ENCODE measurements at regions not wholly inside any gene's neighbourhood (a gene's known extent, or its start where the extent isn't known, plus 50 kb on each side); places are given as distances from the start of the nearest gene placed in this dataset.
"Not testable (repeated sequence)": the region's sequence is repeated elsewhere in the genome, so short reads cannot be mapped to it uniquely, and the experiment has no call there.

DNA sequence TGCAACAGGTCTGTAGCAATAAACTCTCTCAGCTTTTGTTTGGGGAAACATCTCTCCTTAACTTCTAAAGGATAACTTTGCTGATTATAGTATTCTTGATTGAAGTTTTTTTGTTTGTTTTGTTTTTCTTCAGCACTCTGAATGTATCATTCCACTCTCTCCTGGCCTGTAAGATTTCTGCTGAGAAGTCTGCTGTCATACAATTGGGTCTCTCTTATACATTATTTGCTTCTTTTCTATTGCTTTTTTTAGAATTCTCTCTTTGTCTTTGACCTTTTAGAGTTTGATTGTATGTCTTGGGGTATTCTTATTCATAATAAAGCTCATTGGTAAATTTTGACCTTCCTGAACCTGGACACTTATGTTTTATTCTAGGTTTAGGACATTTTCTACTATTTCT is 386.3 kb downstream of the MRPL39 start:
- no peak for DNase-seq

GRCh38 chr21:25220169-25220568 is 387.1 kb downstream of the MRPL39 start:
- no peak for DNase-seq

DNA sequence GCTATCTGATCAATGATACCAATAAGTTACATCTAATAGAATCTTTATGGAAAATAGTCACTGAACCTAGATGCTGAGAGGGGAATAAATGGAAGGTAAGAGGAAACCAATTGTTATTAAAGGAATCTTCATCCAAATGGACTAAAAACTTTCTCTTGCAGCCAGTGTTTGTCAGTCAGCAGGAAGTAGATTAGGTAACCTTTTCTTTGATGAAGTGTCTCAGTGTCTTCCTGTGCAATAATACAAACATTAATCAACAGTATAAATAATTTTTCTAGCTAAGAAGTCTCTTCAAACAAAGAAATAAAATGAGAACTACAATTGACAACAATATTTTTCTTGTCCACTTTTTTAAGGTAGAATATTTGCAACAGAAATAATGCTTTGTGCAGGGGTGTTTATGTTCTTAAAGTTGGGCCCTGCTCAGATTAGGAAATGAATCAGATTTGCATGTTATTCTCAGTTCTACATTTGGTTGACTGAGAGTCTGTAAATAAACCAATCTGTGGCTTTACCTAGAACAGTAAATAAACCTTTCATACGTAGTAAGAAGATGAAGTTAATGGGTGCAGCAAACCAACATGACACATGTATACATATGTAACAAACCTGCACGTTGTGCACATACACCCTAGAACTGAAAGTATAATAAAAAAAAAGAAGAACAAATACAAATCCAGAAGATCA is 391.4 kb downstream of the MRPL39 start:
- no peak for DNase-seq

DNA sequence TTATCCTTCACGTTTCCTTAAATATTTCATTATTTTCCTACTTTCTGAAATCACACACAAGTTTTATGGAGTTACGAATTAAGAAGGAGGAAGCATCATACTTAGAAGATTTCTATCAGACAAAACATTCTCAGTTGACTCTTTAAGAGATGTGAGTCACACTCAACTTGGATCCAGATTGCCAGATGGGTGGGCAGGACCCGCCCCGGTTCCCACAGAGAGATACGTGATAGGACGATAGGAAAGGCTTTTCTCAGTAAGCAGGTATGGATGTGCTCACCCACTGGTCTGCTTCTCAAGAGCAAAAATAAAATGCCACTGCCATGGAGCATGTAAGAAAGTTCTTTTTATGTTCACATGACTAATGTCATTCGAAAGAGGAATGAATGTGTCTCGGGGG is 392.6 kb downstream of the MRPL39 start:
- no peak for DNase-seq

- no peak for DNase-seq
These were observed 407.3 kb downstream of the MRPL39 start for GRCh38 chr21:25199944-25200343.

DNA sequence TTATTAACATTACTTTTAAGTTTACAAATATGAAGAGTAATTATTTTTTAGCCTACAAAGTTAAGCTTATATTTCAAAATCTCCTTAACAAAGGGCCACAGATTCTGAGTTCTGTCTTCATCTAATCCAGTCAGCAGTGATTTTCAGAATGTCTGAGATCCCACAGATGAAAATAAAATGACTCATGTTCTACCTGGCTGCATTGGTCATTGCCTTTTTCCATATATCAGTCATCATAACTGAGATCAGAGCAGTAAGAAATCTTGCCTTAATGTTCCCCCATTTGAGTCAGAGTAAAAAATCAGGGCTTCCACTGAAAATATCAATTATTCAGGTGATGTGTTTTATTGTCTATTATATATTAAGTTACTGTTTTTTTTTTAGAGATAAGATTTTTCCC is 416.1 kb downstream of the MRPL39 start:
- no peak for DNase-seq

GRCh38 chr21:25189497-25189896 is 417.8 kb downstream of the MRPL39 start:
- no peak for DNase-seq

- DNase-seq: no peak
These were observed 418.6 kb downstream of the MRPL39 start for GRCh38 chr21:25188677-25189079.

DNA sequence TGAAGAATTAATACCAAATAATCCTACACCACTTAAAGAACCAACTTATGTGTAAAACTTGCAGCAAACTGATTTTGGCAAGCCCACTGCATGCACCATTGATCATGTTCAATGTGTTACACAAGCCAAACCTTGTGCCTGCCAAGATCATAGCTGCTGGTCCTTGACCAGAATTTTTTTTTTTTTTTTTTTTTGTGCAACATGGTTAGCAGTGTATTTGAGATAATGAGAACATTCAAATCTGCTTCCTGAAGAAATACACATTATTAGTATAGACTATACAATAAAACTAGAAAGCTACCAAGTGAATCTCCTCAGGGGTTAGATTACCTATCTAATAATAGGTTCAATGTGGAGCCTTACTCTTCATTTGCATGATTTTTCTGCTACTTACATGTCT is 421.0 kb downstream of the MRPL39 start:
- no peak for DNase-seq

DNA sequence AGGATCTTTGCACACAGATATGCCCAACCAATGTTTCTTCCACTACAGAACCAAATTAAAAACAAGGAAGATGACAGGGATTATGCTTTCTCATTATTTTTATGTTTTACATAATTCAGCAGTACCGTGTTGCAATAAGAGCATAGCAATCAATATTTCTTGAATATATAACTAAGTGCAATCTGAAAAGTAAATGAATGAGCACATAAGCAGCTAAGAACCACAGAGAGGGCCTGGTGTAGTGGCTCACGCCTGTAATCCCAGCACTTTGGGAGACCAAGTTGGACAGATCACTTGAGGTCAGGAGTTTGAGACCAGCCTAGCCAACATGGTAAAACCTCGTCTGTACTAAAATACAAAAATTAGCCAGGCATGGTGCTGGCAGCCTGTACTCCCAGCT is 423.7 kb downstream of the MRPL39 start:
- DNase-seq: no peak

DNA sequence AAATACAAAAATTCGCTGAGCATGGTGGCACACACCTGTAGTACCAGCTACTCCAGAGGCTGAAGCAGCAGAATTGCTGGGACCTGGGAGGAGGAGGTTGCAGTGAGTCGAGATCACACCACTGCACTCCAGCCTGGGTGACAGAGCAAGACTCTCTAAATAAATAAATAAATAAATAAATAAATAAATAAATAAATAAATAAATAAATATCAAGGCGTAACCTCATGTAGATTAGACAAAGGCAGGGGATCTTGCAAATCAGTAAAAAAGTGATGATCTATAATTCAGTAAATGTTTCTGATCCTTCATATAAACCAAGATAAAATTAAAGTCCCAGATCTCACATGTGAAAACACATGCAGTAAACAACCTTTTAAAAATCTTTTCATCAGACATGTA is 425.6 kb downstream of the MRPL39 start:
- not testable (repeated sequence) for DNase-seq

GRCh38 chr21:25179116-25179515 is 428.2 kb downstream of the MRPL39 start:
- DNase-seq: no peak

DNA sequence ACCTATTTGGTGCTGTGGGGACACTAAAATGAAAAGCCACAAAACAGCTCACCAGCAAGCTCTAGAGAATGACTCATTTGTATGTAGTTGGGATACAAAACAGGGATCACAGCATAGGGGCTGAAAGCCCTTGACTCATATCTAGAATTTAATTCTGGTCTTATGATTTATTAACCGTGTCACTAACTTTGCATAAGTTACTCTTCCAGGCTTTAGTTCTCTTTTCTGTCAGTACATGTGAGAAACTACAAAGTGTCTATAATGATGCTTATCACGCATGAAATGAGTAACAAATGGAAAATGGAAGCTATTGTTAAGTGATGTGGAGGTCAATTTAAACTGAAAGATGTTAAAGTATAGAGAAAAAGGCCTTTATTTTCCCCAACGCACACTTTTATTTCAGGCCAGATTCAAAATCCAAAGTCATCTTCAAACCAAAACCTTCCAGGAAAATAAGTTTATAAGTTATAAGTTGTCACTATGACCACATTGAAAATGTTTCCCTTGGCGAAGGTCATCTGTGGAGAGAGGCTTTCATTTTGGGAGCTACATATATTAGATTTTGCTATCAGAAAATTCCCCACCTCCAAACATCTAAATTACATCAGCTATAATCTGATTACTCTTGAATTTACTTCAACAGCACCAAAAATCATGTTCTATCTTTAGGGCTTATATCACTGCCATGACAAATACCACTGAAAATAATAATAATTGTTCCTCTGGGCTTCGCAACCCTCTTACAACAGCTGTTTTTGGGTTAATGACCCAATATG is 430.5 kb downstream of the MRPL39 start:
- DNase-seq: no peak

DNA sequence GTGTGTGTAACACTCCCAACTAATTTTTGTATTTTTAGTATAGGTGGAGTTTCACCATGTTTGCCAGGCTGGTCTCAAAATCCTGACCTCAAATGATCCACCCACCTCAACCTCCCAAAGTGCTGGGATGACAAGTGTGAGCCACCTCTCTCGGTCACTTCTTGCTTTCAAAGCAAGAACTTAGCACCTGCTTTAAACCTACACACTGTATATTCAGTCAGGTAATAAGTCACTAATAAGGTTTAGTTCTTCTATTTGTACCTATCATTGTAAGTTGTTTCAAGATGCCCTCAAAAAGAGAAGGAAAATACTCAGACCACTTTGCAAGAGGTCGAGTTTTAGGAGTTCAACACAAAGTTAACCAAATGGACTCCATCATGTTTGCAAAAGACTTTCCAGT is 431.3 kb downstream of the MRPL39 start:
- DNase-seq: no peak

DNA sequence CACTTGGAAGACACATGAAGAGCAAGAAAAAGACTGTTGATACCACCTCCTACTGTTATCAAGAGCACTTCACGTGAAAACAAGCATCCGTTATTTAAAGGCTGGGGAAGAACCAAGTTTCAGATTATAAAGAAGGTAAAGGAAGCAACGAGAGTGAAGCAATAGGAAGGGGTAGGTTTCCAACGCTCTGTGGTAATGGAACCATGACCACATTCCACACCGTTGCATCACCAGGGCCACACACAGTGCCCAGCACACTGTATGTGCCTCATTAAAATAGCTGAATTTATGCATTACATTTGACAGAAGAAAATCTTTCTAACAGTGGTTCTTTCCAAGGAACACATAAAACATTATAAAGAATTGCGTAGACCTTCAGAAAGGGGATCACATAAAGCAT is 435.8 kb downstream of the MRPL39 start:
- DNase-seq: no peak

DNA sequence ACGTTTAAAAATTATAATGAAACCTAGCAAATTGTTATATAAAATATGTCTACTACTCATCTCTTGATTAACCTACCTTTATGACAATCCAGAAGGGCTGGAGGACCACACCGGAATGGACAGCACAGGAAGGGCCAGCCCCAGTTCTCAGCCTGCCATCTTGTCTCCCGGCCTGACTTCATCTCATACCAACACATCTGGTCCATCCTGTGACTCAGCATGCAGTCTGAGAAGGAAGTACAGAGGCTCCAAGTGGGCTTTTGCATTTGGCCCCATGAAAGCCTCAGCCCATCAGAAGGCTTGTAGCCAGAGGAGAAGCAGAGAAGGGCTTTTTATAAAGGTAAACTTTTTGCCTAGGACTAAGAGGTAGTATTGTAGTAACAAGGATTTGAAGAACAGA is 436.6 kb downstream of the MRPL39 start:
- no peak for DNase-seq

DNA sequence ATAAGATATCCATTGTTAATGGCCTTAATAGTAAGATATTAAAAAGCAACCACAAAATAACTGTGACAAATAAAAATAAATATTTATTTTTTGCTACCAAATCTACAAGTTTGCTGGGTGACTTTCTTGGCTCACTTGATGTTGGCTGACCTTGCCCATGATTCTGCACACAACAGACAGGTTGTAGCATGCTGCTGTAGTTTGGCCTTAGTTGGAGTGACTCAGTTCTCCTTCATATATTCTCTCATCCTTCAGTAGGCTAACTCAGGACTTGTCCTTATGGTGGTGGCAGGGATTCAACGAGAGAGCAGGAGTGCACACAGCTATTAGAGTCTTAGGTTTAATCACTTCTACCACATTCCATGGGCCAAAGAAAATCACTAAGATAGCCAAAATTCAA is 437.9 kb downstream of the MRPL39 start:
- DNase-seq: no peak

- DNase-seq: not testable (repeated sequence)
These were observed 440.4 kb downstream of the MRPL39 start for GRCh38 chr21:25166904-25167303.

DNA sequence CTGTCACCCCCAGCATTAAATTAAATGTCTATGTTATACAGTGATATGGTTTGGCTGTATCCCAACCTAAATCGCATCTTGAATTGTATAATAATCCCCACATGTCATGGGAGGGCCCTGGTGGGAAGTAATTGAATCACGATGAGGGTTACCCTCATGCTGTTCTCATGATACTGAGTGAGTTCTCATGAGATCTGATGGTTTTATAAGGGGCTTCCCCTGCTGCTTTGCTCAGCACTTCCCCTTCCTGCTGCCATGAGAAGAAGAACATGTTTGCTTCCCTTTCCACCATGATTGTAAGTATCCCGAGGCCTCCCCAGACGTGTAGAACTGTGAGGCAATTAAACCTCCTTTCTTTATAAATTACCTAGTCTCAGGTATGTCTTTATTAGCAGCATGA is 445.7 kb downstream of the MRPL39 start:
- DNase-seq: no peak

DNA sequence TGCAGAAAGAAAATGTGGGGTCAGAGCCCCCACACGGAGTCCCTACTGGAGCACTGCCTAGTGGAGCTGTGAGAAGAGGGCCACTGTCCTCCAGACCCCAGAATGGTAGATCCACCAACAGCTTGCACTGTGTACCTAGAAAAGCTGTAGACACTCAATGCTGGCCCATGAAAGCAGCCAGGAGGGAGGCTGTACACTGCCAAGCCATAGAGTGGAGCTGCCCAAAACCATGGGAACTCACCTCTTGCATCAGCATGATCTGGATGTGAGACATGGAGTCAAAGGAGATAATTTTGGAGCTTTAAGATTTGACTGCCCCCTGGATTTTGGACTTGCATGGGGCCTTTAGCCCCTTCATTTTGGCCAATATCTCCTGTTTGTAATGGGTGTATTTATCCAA is 452.3 kb downstream of the MRPL39 start:
- not testable (repeated sequence) for DNase-seq

DNA sequence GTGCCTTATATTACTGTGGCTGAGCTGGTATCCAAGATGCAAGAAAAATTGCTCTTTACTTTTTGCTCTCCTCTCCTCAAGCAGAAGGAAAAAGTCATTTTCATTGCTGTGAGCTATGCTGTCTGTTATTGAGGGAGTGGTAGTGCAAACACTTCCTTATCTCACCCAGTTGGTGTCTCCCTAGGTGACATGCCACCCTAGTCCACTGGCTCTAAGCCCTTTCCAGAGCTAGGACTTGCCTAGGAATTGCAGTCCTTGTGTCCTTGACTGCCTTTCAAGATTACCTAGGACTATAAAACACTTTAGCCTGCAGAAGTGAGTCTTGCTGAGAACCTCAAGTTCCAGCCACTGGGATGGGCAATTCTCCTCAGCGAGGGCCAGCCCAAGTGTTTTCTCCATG is 458.3 kb downstream of the MRPL39 start:
- no peak for DNase-seq

DNA sequence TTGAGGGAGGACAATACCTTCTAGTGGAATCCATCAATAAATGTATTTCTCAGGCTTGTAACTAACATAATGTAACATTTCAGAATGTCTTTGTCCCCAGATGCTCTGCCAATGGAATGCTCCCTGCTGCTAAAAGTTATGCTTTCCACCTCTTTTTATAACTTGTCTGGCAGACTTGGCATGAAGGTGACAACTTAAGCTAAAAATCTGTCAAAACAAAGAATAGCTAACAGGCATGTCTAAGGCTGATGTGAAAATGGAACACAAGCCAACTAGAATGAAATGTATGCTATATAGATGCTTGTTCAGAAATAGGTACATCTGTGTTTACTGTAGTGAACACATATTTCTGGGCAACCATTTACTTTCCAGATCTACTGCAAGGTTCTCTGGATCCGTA is 467.9 kb downstream of the MRPL39 start:
- no peak for DNase-seq

- DNase-seq: no peak
These were observed 473.3 kb downstream of the MRPL39 start for GRCh38 chr21:25133939-25134338.

- no peak for DNase-seq
These were observed 479.5 kb downstream of the MRPL39 start for GRCh38 chr21:25127811-25128210.

DNA sequence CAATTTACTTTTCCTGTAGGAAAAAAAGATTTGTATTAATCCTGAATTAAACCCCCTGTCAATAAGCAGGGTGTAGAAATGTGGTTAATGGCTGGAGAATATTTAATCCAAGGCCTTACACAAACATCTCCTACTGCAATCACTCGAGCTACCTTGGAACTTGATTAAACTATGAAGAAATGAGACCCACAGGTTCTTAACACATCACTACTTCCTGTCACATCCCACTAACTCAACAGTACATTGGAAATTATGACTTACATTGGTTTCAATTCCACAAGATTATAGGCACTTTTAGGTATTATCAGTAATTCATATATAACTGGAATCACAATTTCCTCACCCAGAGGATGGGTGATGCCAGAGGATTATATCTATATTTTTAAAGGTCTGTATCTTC is 480.3 kb downstream of the MRPL39 start:
- DNase-seq: no peak
